ENCODE measurements at regions not wholly inside any gene's neighbourhood (a gene's known extent, or its start where the extent isn't known, plus 50 kb on each side); places are given as distances from the start of the nearest gene placed in this dataset.

GRCh38 chr15:62788224-62788623 is 254.3 kb upstream of the TPM1 start:
- no peak for DNase-seq

GRCh38 chr15:62790546-62790945 is 252.0 kb upstream of the TPM1 start:
- no peak for DNase-seq

- no peak for DNase-seq
Observed at GRCh38 chr15:62791694-62792093, 250.9 kb upstream of the TPM1 start.

GRCh38 chr15:62792986-62793751 is 249.4 kb upstream of the TPM1 start:
- no peak for DNase-seq

GRCh38 chr15:62793752-62794144 is 248.8 kb upstream of the TPM1 start:
- DNase-seq = no peak

GRCh38 chr15:62795171-62795570 is 247.4 kb upstream of the TPM1 start:
- no peak for DNase-seq

- DNase-seq = no peak
Observed at GRCh38 chr15:62795700-62796695, 246.5 kb upstream of the TPM1 start.

- DNase-seq = no peak
Observed at GRCh38 chr15:62797171-62797570, 245.4 kb upstream of the TPM1 start.

GRCh38 chr15:62798536-62798935 is 244.0 kb upstream of the TPM1 start:
- no peak for DNase-seq

GRCh38 chr15:62799037-62799436 is 243.5 kb upstream of the TPM1 start:
- DNase-seq = no peak

- DNase-seq = no peak
Observed at GRCh38 chr15:62799919-62800318, 242.6 kb upstream of the TPM1 start.

- DNase-seq = no peak
Observed at GRCh38 chr15:62802612-62803011, 239.9 kb upstream of the TPM1 start.

- DNase-seq = no peak
Observed at GRCh38 chr15:62803856-62804400, 238.6 kb upstream of the TPM1 start.

GRCh38 chr15:62805502-62805901 is 237.0 kb upstream of the TPM1 start:
- DNase-seq = no peak

- no peak for DNase-seq
Observed at GRCh38 chr15:62807539-62808130, 234.9 kb upstream of the TPM1 start.

GRCh38 chr15:62809115-62809967 is 233.2 kb upstream of the TPM1 start:
- no peak for DNase-seq

- no peak for DNase-seq
Observed at GRCh38 chr15:62809968-62810260, 232.6 kb upstream of the TPM1 start.

GRCh38 chr15:62812515-62812835 is 230.1 kb upstream of the TPM1 start:
- DNase-seq = no peak

- no peak for DNase-seq
Observed at GRCh38 chr15:62816342-62817069, 226.0 kb upstream of the TPM1 start.

- no peak for DNase-seq
Observed at GRCh38 chr15:62818691-62819090, 223.9 kb upstream of the TPM1 start.

GRCh38 chr15:62821384-62822131 is 221.0 kb upstream of the TPM1 start:
- DNase-seq = no peak
